ENCODE measurements at regions not wholly inside any gene's neighbourhood (a gene's known extent, or its start where the extent isn't known, plus 50 kb on each side); places are given as distances from the start of the nearest gene placed in this dataset.

- no peak for DNase-seq (ENCODE audit: low read depth, low spot score)
- TF ChIP-seq CTCF (IDR thresholded peaks at IDR 0.05; ENCODE audit: insufficient read depth, low read length, missing control alignments) = no peak
- H3K4me3 ChIP-seq (ENCODE audit: low read depth, low read length) = no peak overlapping the region
- CTCF ChIA-PET = no interaction called here
- POLR2A ChIA-PET = no interaction called here
Measured at GRCh38 chr9:88925481-88925880, 65.8 kb upstream of the S1PR3 start.

- no peak for DNase-seq (ENCODE audit: low read depth, low spot score)
- POLR2A ChIA-PET = no interaction called here
- no peak for TF ChIP-seq CTCF (IDR thresholded peaks at IDR 0.05; ENCODE audit: insufficient read depth, low read length, missing control alignments)
- H3K4me3 ChIP-seq (ENCODE audit: low read depth, low read length) = no peak overlapping the region
- CTCF ChIA-PET = no interaction called here
Measured at GRCh38 chr9:88926781-88927505, 64.3 kb upstream of the S1PR3 start.

GRCh38 chr9:88927510-88927909 is 63.8 kb upstream of the S1PR3 start:
- TF ChIP-seq CTCF (IDR thresholded peaks at IDR 0.05; ENCODE audit: insufficient read depth, low read length, missing control alignments) = no peak
- no peak overlapping the region for H3K4me3 ChIP-seq (ENCODE audit: low read depth, low read length)
- ChIA-PET POLR2A (no interaction called here), CTCF (no interaction called here)
- no peak for DNase-seq (ENCODE audit: low read depth, low spot score)

GRCh38 chr9:88930716-88931115 is 60.6 kb upstream of the S1PR3 start:
- no peak for DNase-seq (ENCODE audit: low read depth, low spot score)
- CTCF ChIA-PET = interaction anchor here (1.2 kb wide), 1 partner anchor 13 kb away, joined by 3 read pairs; no protein-coding TSS in a partner anchor

GRCh38 chr9:88932766-88933165 is 58.5 kb upstream of the S1PR3 start:
- H3K4me3 ChIP-seq (ENCODE audit: low read depth, low read length) = no peak overlapping the region
- DNase-seq (ENCODE audit: low read depth, low spot score) = no peak
- ChIA-PET POLR2A (no interaction called here), CTCF (no interaction called here)
- TF ChIP-seq CTCF (IDR thresholded peaks at IDR 0.05; ENCODE audit: insufficient read depth, low read length, missing control alignments) = no peak

More at GRCh38 chr9:88930716-88931115, 60.6 kb upstream of the S1PR3 start:
- H3K4me3 ChIP-seq (ENCODE audit: low read depth, low read length) = no peak overlapping the region
- TF ChIP-seq CTCF (IDR thresholded peaks at IDR 0.05; ENCODE audit: insufficient read depth, low read length, missing control alignments) = no peak
- POLR2A ChIA-PET = no interaction called here

- no peak for DNase-seq (ENCODE audit: low read depth, low spot score)
- CTCF ChIA-PET = no interaction called here
- POLR2A ChIA-PET = no interaction called here
- H3K4me3 ChIP-seq (ENCODE audit: low read depth, low read length) = no peak overlapping the region
- TF ChIP-seq CTCF (IDR thresholded peaks at IDR 0.05; ENCODE audit: insufficient read depth, low read length, missing control alignments) = no peak
Measured at GRCh38 chr9:88933607-88934379, 57.5 kb upstream of the S1PR3 start.

Data from AG04449 (cell line).